HCT116 (cell line): ENCODE measurements at regions not wholly inside any gene's neighbourhood (a gene's known extent, or its start where the extent isn't known, plus 50 kb on each side); places are given as distances from the start of the nearest gene placed in this dataset.

Experiments used
- ATAC-seq: fragments of 200-7000 bp; cut with Tn5 transposase; 2 replicates; pipeline ENCODE4 v1.9.1; 2020; ENCODE audit warnings: mild to moderate bottlenecking, moderate library complexity
- BruUV-seq: library from RNA; stranded (reverse); fragments of 400-500 nt; replicated peaks from 2 replicates; lab custom pipeline; 2021; lab: Mats Ljungman, UMichigan
- CTCF ChIA-PET: fragments of 300-600 bp; sonication (Branson Sonifier 250); formaldehyde crosslinking; loops from one replicate; lab custom pipeline; 2021; ENCODE audit warnings: antibody characterized with exemption; lab: Charles Lee
- POLR2A ChIA-PET: fragments of 300-600, 350-600 bp; sonication (Branson Sonifier 250); formaldehyde crosslinking; loops from one replicate; lab custom pipeline; 2021; ENCODE audit warnings: antibody characterized with exemption; lab: Charles Lee
- RAD21 ChIA-PET, 2 experiments: fragments of 300-600 bp; sonication (Branson Sonifier 250); formaldehyde crosslinking; loops; one replicate each; lab custom pipeline; 2023; ENCODE audit warnings: low total read pairs in 2 of 2; ENCODE audit not compliant: uncharacterized antibody in 2 of 2, unreplicated experiment in 2 of 2, low non-redundant PET in 1 of 2; lab: Charles Lee
- DNase-seq: peaks from one replicate; pipeline ENCODE4 v3.0.0-alpha.2; 2010; ENCODE audit warnings: low read depth, low spot score
- H2AFZ ChIP-seq: fragments of 200-600 bp; shearing (Covaris generic), sonication (generic); 2 replicates; pipeline ENCODE4 v1.6.1; 2017; ENCODE audit warnings: low read depth, mixed run types, mixed read lengths, antibody characterized with exemption, low read length; ENCODE audit not compliant: poor library complexity, severe bottlenecking
- H3K27ac ChIP-seq: 2 replicates; pipeline ENCODE4 v1.5.1; 2012; ENCODE audit warnings: low read depth, low read length
- H3K27me3 ChIP-seq: fragments of 200-600 bp; sonication (generic); 2 replicates; pipeline ENCODE4 v1.6.1; 2016; ENCODE audit warnings: mixed run types, low read length, mixed read lengths; ENCODE audit not compliant: insufficient read depth
- H3K36me3 ChIP-seq, 2 experiments: fragments of 200-500 bp in 1 of 2; fragments of 200-600 bp in 1 of 2; sonication (Bioruptor generic) in 1 of 2; sonication (generic) in 1 of 2; 2 replicates each; pipeline versions ENCODE4 v1.5.1 to v1.6.1; 2014 to 2016; ENCODE audit warnings: low read length in 2 of 2, inconsistent platforms in 1 of 2, mixed read lengths in 1 of 2, mixed run types in 1 of 2; ENCODE audit not compliant: insufficient read depth in 2 of 2, control insufficient read depth in 1 of 2
- H3K4me1 ChIP-seq, 2 experiments: fragments of 200-600 bp in 1 of 2; sonication (generic) in 1 of 2; 2 replicates each; pipeline versions ENCODE4 v1.5.1 to v1.6.1; 2012 to 2017; ENCODE audit warnings: low read length in 2 of 2, inconsistent platforms in 1 of 2, mild to moderate bottlenecking in 1 of 2, mixed read lengths in 1 of 2, mixed run types in 1 of 2, moderate library complexity in 1 of 2; ENCODE audit not compliant: insufficient read depth in 2 of 2, control insufficient read depth in 1 of 2
- H3K4me2 ChIP-seq: fragments of 200-600 bp; sonication (generic); 2 replicates; pipeline ENCODE4 v1.6.1; 2017; ENCODE audit warnings: mixed run types, low read length, mixed read lengths
- H3K4me3 ChIP-seq, 2 experiments: fragments of 200-600 bp in 1 of 2; sonication (generic) in 1 of 2; replicated peaks in 1 of 2; 2 replicates each; pipeline ENCODE4 v1.5.1; 2011 to 2016; ENCODE audit warnings: low read length in 2 of 2, control low read depth in 1 of 2, low read depth in 1 of 2, mild to moderate bottlenecking in 1 of 2, mixed read lengths in 1 of 2, mixed run types in 1 of 2
- H3K79me2 ChIP-seq: fragments of 200-600 bp; sonication (generic); 2 replicates; pipeline ENCODE4 v1.6.1; 2017; ENCODE audit warnings: mild to moderate bottlenecking, mixed run types, low read length, moderate library complexity, mixed read lengths; ENCODE audit not compliant: insufficient read depth
- H3K9ac ChIP-seq: fragments of 200-600 bp; sonication (generic); 2 replicates; pipeline ENCODE4 v1.6.1; 2016; ENCODE audit warnings: low read length, mixed read lengths
- H3K9me2 ChIP-seq: fragments of 200-600 bp; sonication (generic), shearing (Covaris generic); 2 replicates; pipeline ENCODE4 v1.6.1; 2017; ENCODE audit warnings: mixed run types, mild to moderate bottlenecking, moderate library complexity; ENCODE audit not compliant: insufficient read depth
- H3K9me3 ChIP-seq, 2 experiments: fragments of 200-500 bp in 1 of 2; fragments of 200-600 bp in 1 of 2; sonication (Bioruptor generic) in 1 of 2; sonication (generic) in 1 of 2; 2 replicates each; pipeline ENCODE4 v1.6.1; 2014 to 2017; ENCODE audit warnings: low read length in 2 of 2, mixed read lengths in 2 of 2, inconsistent platforms in 1 of 2, low read depth in 1 of 2, mild to moderate bottlenecking in 1 of 2, mixed run types in 1 of 2, moderate library complexity in 1 of 2; ENCODE audit not compliant: control insufficient read depth in 1 of 2, insufficient read depth in 1 of 2
- H4K20me1 ChIP-seq: fragments of 200-600 bp; sonication (generic), shearing (Covaris generic); 2 replicates; pipeline ENCODE4 v1.6.1; 2017; ENCODE audit warnings: mixed run types, mild to moderate bottlenecking, moderate library complexity; ENCODE audit not compliant: insufficient read depth
- CEBPB ChIP-seq: IDR thresholded peaks from 2 replicates; pipeline ENCODE4 v1.6.1; 2012; ENCODE audit warnings: low read depth
- EGR1 ChIP-seq: IDR thresholded peaks from 2 replicates; pipeline ENCODE4 v1.6.1; 2012; ENCODE audit warnings: low read depth
- EZH2phosphoT487 ChIP-seq: fragments of 200-600 bp; IDR thresholded peaks from 2 replicates; pipeline ENCODE4 v1.6.1; 2018; ENCODE audit warnings: antibody characterized with exemption, borderline replicate concordance
- FOSL1 ChIP-seq: IDR thresholded peaks from 2 replicates; pipeline ENCODE4 v1.6.1; 2012; ENCODE audit warnings: low read depth
- POLR2A ChIP-seq: IDR thresholded peaks from 2 replicates; pipeline ENCODE4 v1.7.0; 2011; ENCODE audit warnings: borderline replicate concordance; ENCODE audit not compliant: insufficient read depth, insufficient read length; ENCODE audit errors: extremely low read depth
- POLR2AphosphoS5 ChIP-seq: IDR thresholded peaks from 2 replicates; pipeline ENCODE4 v1.6.1; 2011; ENCODE audit warnings: mild to moderate bottlenecking, low read depth, low read length, moderate library complexity
- RAD21 ChIP-seq: IDR thresholded peaks from 2 replicates; pipeline ENCODE4 v1.6.1; 2012; ENCODE audit warnings: low read depth, mild to moderate bottlenecking
- YY1 ChIP-seq: IDR thresholded peaks from 2 replicates; pipeline ENCODE4 v1.6.1; 2011; ENCODE audit warnings: low read length, low read depth, moderate library complexity, mild to moderate bottlenecking; ENCODE audit not compliant: insufficient replicate concordance; ENCODE audit errors: extremely low read depth
- ZFX ChIP-seq: fragments of 450-650 bp; IDR thresholded peaks from 2 replicates; pipeline ENCODE4 v1.6.1; 2017
- ZNF274 ChIP-seq: fragments of 200-500 bp; sonication (Bioruptor generic); IDR thresholded peaks from 2 replicates; pipeline ENCODE4 v1.6.1; 2014; ENCODE audit warnings: mild to moderate bottlenecking, low read depth, low read length, inconsistent platforms
- intact Hi-C: fragments of 100-400 bp; cut with micrococcal nuclease; formaldehyde crosslinking; loops from 2 replicates; pipeline ENCODE4 v1.10.0; 2022
- TF ChIP-seq, protein P1 (sequence below): IDR thresholded peaks from 2 replicates; pipeline ENCODE4 v1.6.1; 2012
- TF ChIP-seq, protein P2 (sequence below): IDR thresholded peaks from 2 replicates; pipeline ENCODE4 v1.6.1; 2012; ENCODE audit warnings: low read depth
- TF ChIP-seq, protein P3 (sequence below): IDR thresholded peaks from 2 replicates; pipeline ENCODE4 v1.6.1; 2011; ENCODE audit warnings: mild to moderate bottlenecking, low read length, moderate library complexity; ENCODE audit not compliant: insufficient replicate concordance; ENCODE audit errors: extremely low read depth

DNA sequence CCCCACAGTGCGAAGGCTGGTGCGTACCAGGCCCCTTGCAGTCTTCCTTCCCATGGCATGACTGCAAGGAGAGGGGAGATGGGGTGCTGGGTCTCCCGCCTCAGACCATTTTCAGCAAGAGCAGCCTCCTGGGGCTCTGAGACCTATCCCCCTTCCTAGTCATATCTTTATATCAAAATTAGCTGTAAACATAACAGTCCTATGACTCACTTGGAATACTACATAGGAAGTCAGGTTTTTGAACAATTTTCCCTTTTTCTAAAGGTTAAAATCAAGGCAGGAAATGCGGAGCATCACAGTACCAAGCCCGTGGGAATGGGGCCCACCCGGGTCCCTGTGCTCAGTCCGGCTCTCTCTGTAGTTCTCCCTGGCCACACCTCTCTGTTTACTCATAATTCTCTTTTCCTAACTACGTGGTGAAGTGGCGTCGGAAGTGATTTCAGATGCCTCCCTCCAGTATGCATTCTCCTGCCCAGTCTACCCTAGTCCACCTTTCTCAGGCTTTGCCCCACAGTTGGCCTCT lies 109.8 kb upstream of the TMEM170B start:
- BruUV-seq, result no TSS peak
- ATAC-seq (no peak), DNase-seq (no peak)
- no peak overlapping the region for H3K9ac ChIP-seq
- no peaks in the 10 kb centered on the region for H3K9me3 ChIP-seq
- POLR2A ChIA-PET, result no interaction called here
- H2AFZ ChIP-seq, result no peak overlapping the region
- no peaks in the 10 kb centered on the region for H3K27me3 ChIP-seq
- TF ChIP-seq CEBPB (no peak), POLR2AphosphoS5 (no peak), EZH2phosphoT487 (no peak), ZNF274 (no peak), EGR1 (no peak), POLR2A (no peak), ZFX (no peak), FOSL1 (no peak), YY1 (no peak), RAD21 (no peak)
- TF ChIP-seq, protein P1, sequence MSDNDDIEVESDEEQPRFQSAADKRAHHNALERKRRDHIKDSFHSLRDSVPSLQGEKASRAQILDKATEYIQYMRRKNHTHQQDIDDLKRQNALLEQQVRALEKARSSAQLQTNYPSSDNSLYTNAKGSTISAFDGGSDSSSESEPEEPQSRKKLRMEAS, result no peak
- TF ChIP-seq, protein P2, sequence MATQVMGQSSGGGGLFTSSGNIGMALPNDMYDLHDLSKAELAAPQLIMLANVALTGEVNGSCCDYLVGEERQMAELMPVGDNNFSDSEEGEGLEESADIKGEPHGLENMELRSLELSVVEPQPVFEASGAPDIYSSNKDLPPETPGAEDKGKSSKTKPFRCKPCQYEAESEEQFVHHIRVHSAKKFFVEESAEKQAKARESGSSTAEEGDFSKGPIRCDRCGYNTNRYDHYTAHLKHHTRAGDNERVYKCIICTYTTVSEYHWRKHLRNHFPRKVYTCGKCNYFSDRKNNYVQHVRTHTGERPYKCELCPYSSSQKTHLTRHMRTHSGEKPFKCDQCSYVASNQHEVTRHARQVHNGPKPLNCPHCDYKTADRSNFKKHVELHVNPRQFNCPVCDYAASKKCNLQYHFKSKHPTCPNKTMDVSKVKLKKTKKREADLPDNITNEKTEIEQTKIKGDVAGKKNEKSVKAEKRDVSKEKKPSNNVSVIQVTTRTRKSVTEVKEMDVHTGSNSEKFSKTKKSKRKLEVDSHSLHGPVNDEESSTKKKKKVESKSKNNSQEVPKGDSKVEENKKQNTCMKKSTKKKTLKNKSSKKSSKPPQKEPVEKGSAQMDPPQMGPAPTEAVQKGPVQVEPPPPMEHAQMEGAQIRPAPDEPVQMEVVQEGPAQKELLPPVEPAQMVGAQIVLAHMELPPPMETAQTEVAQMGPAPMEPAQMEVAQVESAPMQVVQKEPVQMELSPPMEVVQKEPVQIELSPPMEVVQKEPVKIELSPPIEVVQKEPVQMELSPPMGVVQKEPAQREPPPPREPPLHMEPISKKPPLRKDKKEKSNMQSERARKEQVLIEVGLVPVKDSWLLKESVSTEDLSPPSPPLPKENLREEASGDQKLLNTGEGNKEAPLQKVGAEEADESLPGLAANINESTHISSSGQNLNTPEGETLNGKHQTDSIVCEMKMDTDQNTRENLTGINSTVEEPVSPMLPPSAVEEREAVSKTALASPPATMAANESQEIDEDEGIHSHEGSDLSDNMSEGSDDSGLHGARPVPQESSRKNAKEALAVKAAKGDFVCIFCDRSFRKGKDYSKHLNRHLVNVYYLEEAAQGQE, result no peak
- TF ChIP-seq, protein P3, sequence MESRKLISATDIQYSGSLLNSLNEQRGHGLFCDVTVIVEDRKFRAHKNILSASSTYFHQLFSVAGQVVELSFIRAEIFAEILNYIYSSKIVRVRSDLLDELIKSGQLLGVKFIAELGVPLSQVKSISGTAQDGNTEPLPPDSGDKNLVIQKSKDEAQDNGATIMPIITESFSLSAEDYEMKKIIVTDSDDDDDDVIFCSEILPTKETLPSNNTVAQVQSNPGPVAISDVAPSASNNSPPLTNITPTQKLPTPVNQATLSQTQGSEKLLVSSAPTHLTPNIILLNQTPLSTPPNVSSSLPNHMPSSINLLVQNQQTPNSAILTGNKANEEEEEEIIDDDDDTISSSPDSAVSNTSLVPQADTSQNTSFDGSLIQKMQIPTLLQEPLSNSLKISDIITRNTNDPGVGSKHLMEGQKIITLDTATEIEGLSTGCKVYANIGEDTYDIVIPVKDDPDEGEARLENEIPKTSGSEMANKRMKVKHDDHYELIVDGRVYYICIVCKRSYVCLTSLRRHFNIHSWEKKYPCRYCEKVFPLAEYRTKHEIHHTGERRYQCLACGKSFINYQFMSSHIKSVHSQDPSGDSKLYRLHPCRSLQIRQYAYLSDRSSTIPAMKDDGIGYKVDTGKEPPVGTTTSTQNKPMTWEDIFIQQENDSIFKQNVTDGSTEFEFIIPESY, result no peak
- no peaks in the 10 kb centered on the region for H4K20me1 ChIP-seq
- H3K79me2 ChIP-seq, result no peaks in the 10 kb centered on the region
- CTCF ChIA-PET, result no interaction called here
- no peak overlapping the region for H3K4me3 ChIP-seq
- RAD21 ChIA-PET, result no interaction called here
- no peaks in the 10 kb centered on the region for H3K9me2 ChIP-seq
- no peak overlapping the region for H3K4me2 ChIP-seq
- no peaks in the 10 kb centered on the region for H3K36me3 ChIP-seq
- H3K4me1 ChIP-seq, result peaks cover 6 to 28% of the 10 kb centered on the region in 2 experiments; a peak in 3 of 4 replicates
- no peak overlapping the region for H3K27ac ChIP-seq
- intact Hi-C loops, result no loop called here
